DMS 273 treated with DMSO at 0.1 percent for 48 hours (cell line): ENCODE measurements at regions not wholly inside any gene's neighbourhood (a gene's known extent, or its start where the extent isn't known, plus 50 kb on each side); places are given as distances from the start of the nearest gene placed in this dataset.
"Not testable (repeated sequence)": the region's sequence is repeated elsewhere in the genome, so short reads cannot be mapped to it uniquely, and the experiment has no call there.

Experiments used
- DNase-seq: peaks from one replicate; lab custom pipeline; 2025; lab: John Stamatoyannopoulos, UW

DNA sequence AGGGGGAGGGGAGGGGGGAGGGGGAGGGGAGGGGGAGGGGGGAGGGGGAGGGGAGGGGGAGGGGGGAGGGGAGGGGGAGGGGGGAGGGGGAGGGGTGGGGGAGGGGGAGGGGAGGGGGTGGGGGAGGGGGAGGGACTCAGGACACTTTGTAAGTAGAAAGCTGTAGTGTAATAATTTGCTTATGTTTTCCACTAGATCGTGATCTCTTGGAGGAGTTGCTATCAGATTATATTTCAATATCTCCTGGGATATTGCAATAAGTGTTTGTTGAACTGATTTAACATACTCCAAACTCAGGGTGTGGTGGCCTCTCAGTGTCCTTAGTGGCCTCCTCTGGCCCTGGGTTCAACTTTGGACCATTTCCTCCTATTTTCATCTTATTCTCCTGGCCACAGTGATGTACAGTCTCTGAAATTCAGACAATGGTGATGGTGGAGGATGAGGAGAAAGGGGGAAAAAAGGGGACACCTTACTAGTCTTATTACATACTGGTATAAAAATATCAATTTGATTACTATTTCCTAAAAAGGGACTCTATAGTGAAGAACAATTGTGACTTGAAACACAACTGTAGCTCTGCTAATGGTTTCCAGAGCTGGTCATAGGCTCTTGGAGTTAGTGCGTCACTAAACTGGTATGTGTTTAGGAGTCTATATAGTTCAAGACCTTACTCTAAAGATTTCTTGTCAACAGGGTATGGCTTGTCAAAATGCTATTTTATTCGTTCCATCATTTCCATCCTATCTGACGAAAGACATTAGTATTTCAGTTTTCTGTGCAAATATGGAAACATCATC is 89.6 kb downstream of the DDX1 start:
- DNase-seq, result no peak

- no peak for DNase-seq
Observed at GRCh38 chr2:15682354-15682753, 90.7 kb downstream of the DDX1 start.

DNA sequence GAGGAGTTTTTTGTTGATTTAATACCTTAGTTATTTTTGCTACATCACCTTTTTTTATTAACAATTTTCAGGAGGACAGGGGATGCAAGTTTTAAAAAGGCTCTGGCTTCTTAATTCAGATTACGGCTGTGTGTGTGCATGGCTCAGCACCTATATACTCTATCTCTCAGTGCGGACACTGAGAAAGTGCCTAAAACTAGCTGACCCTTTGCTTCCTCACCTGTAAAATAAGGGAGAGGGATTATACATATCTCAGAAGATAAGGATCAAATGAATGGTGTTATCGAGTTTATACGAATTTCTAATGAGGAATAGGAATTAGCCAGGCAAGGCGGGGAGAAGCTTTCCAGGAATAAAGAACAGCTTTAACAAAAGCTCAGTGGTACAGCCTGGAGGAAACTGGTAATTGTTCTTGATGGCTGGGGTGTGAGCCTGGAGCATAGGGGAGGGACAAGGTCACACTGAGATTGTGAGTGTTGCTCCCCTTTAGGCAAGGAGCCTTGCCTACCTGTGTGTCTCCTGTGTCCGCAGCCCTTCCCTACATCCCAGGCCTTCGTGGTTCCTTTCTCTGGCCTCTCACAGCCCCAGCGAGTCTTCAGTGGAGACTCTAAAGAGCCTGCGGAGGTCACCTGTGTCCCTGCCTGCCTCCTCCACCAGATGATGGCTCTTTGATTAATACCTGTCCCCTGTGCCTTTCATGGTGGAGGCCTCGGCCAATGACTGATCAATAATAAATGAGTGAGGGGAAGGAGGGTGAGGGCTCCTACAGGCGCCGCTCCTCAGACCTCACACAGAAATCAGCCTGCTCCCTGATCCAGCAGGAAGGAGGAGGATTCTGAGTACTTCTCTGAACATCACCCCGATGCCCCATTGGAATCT is 92.7 kb downstream of the DDX1 start:
- no peak for DNase-seq

- no peak for DNase-seq
Observed at GRCh38 chr2:15685143-15685542, 93.5 kb downstream of the DDX1 start.

- no peak for DNase-seq
Observed at GRCh38 chr2:15686643-15687042, 95.0 kb downstream of the DDX1 start.

DNA sequence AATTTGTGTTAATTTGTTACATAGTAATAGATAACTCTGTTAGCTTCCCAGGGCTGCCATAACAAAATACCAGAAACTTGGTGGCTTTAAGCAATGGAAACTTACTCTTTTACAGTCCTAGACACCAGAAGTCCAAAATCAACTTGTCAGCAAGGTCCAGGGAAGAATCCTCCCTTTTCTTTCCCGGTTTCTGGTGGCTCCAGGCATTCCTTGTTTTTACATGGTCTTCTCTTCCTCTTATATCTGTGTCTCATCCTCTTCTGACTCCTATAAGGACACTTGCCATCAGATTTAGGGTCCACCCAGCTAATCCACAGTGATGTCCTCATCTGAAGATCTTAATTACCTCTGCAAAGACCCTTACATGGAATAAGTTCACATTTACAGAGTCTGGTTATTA is 95.6 kb downstream of the DDX1 start:
- DNase-seq, result no peak

- DNase-seq, result no peak
Observed at GRCh38 chr2:15687720-15688119, 96.1 kb downstream of the DDX1 start.

- no peak for DNase-seq
Observed at GRCh38 chr2:15688924-15689568, 97.4 kb downstream of the DDX1 start.

DNA sequence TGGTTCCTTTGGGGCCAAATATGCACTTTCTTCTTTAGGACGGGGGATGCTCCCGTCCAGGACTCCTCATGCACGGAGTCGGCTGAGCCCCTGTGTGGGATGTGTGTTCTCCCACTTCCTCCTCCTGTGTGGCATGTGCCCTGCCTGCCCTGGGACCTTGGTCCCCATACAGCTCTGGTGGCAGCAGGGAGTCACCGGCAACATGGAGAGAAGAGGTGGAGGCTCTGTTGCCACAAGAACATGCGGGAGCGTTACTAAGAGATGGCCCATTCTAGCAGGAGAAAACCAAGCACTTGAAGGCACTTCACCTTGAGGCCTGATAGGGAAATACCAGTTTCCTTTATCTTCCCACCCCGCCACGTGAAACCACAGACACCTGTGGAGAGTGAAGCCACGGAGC is 98.0 kb downstream of the DDX1 start:
- DNase-seq, result no peak

DNA sequence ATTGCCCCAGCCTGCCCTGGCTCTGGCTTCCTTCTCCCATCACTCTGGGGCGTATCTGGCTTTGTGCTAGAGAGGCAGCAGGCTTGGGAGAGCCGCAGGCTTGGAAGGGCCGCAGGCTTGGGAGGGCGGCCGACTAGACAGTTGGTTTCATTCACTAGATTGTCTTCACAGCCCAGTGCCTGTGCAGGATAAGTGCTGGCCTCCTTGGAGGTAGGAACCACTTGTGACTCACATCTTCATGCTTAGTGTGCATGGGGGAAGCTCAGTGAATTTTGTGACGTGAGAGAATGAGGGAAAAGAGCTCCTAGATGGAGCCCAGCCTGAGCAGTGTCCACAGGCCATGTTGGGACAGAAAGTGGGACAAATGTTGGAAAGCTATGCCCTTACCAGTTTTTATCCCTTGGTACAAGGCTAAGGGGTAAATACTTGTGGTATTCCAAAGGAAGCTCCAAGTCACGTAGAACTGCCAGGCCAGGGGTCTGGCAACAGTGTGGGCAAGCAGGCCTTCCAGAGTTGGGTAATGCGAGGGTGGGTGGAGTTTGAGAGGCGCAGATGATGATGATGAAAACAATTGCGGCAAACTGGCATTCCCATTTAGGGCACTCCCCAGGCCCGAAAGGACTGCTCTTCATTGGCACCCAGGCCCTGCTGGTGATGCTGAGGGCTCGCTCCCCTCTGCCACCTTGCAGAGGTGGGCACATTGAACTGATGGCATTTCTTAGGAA is 100.1 kb downstream of the DDX1 start:
- DNase-seq, result no peak

GRCh38 chr2:15692551-15693377 is 101.1 kb downstream of the DDX1 start:
- no peak for DNase-seq

DNA sequence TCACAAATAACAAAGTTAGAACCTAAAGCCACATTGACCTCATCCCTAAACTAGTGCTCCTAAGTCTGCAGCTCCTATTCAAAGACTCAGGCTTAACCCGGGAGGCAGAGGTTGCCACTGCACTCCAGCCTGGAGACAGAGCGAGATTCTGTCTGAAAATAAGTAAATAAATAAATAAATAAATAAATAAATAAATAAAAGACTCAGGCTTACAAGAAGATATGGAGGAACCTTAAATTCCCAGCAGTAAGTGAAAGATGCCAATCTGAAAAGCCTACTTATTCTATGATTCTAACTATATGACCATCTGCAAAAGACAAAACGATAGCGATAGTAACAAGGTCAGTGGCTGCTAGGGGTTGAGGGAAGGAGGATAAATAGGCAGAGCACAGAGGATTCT is 101.7 kb downstream of the DDX1 start:
- DNase-seq, result no peak

DNA sequence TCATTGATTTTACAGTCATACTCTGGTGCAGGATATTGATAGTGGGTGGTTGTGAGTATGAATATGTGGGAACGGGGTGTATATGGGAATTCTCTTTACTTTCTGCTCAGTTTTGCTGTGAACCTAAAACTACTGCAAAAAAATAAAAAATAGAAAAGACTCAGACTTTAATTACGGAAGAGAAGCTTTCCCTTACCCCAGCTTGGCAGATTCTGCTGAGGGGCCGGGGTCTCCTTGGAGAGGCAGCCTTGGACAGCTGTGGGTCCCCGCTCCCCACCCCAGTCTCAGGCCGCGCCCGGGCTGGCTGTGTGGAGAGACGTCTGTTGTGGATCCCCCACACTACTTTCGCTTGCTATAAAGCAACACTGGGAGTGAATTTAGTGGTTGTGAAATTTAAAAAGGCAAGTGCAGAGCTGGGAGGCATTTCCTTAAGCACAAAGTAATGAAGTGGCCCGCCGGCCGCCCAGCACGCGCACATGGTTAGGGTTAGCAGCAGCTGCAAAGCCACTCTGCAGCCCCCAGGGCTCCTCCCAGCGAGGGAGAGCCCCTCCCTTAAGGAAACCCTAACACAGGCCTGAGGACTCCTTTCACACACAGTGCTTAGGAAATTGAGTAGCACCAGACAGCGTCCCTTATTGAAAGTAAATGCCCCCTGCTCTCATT is 102.4 kb downstream of the DDX1 start:
- DNase-seq, result no peak

DNA sequence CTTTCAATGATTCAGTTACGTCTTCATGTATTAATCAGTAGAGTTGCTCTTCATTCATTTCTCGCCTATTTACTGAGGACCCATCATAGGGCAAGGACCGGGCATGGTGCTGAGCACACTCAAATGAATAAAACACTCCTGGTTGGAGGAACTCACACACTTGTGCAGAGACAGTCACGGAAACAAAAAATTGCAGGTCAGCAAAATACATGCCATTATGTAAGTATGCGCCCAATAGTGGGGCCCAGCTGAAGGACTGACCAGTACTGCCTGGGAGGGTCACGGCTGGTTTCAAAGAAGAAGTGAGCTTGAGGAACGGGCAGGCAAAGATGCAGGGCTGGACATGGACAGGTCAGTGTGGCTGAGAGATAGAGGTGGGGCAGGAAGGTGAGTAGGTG is 102.9 kb downstream of the DDX1 start:
- DNase-seq, result no peak

DNA sequence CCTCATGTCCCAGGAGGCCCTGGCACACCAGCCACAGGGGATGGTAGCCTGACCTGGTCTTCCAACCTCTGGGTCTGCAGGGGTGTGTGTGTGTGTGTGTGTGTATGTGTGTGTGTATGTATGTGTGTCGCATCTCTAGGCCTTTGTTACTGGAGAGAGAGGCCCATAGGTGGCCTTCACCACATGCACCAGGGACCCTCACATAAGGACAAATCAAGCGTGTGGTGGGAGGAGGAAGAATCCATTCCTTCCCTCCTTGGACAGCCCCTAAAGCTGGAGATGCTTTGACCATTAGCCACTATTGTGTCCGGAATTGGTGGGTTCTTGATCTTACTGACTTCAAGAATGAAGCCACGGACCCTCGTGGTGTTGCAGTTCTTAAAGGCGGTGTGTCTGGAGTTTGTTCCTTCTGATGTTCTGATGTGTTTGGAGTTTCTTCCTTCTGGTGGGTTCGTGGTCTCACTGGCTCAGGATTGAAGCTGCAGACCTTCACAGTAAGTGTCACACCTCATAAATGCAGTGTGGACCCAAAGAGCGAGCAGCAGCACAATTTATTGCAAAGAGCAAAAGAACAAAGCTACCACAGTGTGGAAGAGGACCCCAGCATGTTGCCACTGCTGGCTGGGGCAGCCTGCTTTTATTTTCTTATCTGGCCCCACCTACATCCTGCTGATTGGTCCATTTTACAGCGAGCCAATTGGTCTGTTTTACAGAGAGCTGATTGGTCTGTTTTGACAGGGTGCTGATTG is 104.1 kb downstream of the DDX1 start:
- no peak for DNase-seq

DNA sequence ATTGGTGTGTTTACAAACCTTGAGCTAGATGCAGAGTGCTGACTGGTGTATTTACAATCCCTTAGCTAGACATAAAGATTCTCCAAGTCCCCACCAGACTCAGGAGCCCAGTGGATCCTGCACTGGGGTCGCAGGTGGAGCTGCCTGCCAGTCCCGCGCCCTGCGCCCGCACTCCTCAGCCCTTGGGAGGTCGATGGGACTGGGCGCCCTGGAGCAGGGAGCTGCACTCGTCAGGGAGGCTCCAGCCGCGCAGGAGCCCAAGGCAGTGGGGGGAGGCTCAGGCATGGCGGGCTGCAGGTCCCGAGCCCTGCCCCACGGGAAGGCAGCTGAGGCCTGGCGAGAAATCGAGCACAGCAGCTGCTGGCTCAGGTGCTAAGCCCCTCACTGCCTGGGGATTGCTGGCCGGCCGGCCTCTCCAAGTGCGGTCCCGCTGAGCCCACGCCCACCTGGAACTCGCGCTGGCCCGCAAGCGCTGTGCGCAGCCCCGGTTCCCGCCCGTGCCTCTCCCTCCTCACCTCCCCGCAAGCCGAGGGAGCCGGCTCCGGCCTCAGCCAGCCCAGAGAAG is 105.0 kb downstream of the DDX1 start:
- not testable (repeated sequence) for DNase-seq

GRCh38 chr2:15700131-15700530 is 108.5 kb downstream of the DDX1 start:
- DNase-seq, result no peak

DNA sequence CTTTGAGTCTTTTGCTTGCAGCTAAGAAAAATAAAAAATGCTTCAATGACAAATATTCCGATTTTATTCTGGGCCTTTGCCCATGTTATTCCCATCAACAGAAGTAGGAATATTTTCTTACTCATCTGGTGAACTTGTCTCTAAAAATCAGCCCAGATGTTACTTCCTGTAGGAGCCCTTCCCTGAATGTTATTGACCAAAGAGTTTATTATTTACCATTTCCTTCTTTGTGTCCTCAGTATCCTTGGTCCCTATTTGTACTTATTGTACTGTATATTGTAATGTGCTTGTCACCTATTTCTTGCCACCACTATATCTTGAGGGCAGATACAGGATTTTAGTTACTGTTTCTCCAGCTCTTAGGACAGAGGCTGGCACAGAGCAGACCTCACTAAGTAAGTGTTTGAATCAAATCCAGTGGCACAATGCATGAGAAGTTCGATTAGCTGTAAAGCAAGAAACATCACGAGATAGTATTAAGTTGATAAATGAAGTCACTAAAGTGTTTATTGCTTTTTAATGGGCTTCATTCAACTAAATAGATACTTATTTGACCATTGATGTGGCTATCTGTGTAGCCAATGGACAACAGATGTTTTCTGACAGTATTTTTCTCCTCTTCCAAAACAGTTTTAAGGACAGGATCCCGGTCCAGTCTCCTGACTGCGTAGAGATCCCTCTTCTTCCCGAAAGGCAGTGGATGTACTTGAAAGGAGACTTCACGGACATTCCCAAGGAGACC is 109.1 kb downstream of the DDX1 start:
- DNase-seq, result no peak

- no peak for DNase-seq
Observed at GRCh38 chr2:15701341-15701907, 109.8 kb downstream of the DDX1 start.
